SU-DHL-6 (cell line): ENCODE measurements at regions not wholly inside any gene's neighbourhood (a gene's known extent, or its start where the extent isn't known, plus 50 kb on each side); places are given as distances from the start of the nearest gene placed in this dataset.

Experiments
- CTCF ChIP-seq: fragments of 200-600 bp; sonication (generic); IDR thresholded peaks from one replicate; pipeline ENCODE4 v1.5.1; 2017; ENCODE audit warnings: antibody characterized with exemption, mild to moderate bottlenecking, low read length, moderate library complexity; ENCODE audit not compliant: insufficient read depth, poor library complexity, severe bottlenecking
- EZH2phosphoT487 ChIP-seq: fragments of 200-600 bp; sonication (generic), shearing (Covaris generic); conservative IDR thresholded peaks from 2 replicates; pipeline ENCODE4 v1.6.1; 2018; ENCODE audit warnings: mild to moderate bottlenecking, antibody characterized with exemption, low read length, moderate library complexity, mixed read lengths

GRCh38 chr7:33698041-33698440 lies 207.3 kb upstream of the BMPER start:
- no peak for TF ChIP-seq CTCF
- no peak for TF ChIP-seq EZH2phosphoT487
